ENCODE measurements at regions not wholly inside any gene's neighbourhood (a gene's known extent, or its start where the extent isn't known, plus 50 kb on each side); places are given as distances from the start of the nearest gene placed in this dataset.

GRCh38 chr10:2303169-2303568 lies 565.8 kb upstream of the ADARB2 start:
- TF ChIP-seq POLR2A (IDR thresholded peaks at IDR 0.05) = no peak
- TF ChIP-seq, protein P1, sequence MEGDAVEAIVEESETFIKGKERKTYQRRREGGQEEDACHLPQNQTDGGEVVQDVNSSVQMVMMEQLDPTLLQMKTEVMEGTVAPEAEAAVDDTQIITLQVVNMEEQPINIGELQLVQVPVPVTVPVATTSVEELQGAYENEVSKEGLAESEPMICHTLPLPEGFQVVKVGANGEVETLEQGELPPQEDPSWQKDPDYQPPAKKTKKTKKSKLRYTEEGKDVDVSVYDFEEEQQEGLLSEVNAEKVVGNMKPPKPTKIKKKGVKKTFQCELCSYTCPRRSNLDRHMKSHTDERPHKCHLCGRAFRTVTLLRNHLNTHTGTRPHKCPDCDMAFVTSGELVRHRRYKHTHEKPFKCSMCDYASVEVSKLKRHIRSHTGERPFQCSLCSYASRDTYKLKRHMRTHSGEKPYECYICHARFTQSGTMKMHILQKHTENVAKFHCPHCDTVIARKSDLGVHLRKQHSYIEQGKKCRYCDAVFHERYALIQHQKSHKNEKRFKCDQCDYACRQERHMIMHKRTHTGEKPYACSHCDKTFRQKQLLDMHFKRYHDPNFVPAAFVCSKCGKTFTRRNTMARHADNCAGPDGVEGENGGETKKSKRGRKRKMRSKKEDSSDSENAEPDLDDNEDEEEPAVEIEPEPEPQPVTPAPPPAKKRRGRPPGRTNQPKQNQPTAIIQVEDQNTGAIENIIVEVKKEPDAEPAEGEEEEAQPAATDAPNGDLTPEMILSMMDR (IDR thresholded peaks at IDR 0.05) = no peak
- Histone ChIP-seq H3K9me3 (peaks cover 0 to 5% (median 0%) of the 10 kb centered on the region in 12 donors), H3K36me3 (no peaks in the 10 kb centered on the region), H3K27ac (no peak overlapping the region), H3K4me3 (no peak overlapping the region), H3K4me1 (no peaks in the 10 kb centered on the region), H3K27me3 (no peaks in the 10 kb centered on the region)
- WGBS, 4 donors = 60 to 74% (median 70%) methylated on average over 2 of the region's 2 CpGs
- no peak for DNase-seq
- intact Hi-C loops (cut with DNase I) = no loop called here
- ATAC-seq = no peak

- DNase-seq = no peak
Observed at GRCh38 chr10:2301227-2301626, 563.9 kb upstream of the ADARB2 start.

DNA sequence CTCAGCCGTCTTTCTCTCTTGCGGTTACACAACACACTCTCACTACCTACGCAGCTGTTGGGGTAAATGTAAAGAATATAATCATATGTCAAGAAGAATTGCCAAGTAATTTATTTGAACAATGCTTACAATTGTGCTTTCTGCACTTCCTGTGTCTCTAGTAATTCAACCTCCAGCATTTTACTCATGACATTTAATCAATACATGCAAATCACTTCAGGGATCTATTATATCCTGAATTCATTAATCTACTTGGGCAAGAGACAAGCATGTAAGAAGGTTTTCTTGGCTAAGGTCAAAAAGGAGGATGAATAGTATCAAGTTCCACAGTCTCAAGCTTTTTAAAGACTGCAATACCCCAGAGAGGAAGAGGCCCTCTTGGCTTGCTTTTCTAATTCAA lies 562.9 kb upstream of the ADARB2 start:
- intact Hi-C loops (cut with DNase I) = no loop called here
- 76 to 81% (median 78%) methylated on average over 3 of the region's 3 CpGs for WGBS, 4 donors
- no peak for ATAC-seq
- Histone ChIP-seq H3K9me3 (peaks cover 0 to 5% (median 0%) of the 10 kb centered on the region in 12 donors), H3K36me3 (no peaks in the 10 kb centered on the region), H3K4me1 (no peaks in the 10 kb centered on the region), H3K27me3 (no peaks in the 10 kb centered on the region), H3K4me3 (no peak overlapping the region), H3K27ac (no peak overlapping the region)
- no peak for TF ChIP-seq POLR2A (IDR thresholded peaks at IDR 0.05)
- no peak for DNase-seq

More at GRCh38 chr10:2301227-2301626, 563.9 kb upstream of the ADARB2 start:
- WGBS, 4 donors = 82 to 84% (median 83%) methylated on average over 8 of the region's 8 CpGs
- Histone ChIP-seq H3K9me3 (peaks cover 0 to 5% (median 0%) of the 10 kb centered on the region in 12 donors), H3K4me1 (no peaks in the 10 kb centered on the region), H3K4me3 (no peak overlapping the region), H3K36me3 (no peaks in the 10 kb centered on the region), H3K27ac (no peak overlapping the region), H3K27me3 (no peaks in the 10 kb centered on the region)
- no peak for ATAC-seq
- intact Hi-C loops (cut with DNase I) = no loop called here
- TF ChIP-seq POLR2A (IDR thresholded peaks at IDR 0.05) = no peak
- TF ChIP-seq, protein P1 (IDR thresholded peaks at IDR 0.05) = no peak

GRCh38 chr10:2296179-2296891 lies 559.0 kb upstream of the ADARB2 start:
- H3K27ac ChIP-seq = no peak overlapping the region
- TF ChIP-seq POLR2A (IDR thresholded peaks at IDR 0.05) = no peak
- TF ChIP-seq, protein P1 (IDR thresholded peaks at IDR 0.05) = no peak
- no peaks in the 10 kb centered on the region for H3K4me1 ChIP-seq
- peaks cover 0 to under 1% (median 0%) of the 10 kb centered on the region in 12 donors for H3K9me3 ChIP-seq
- H3K4me3 ChIP-seq = no peak overlapping the region
- DNase-seq = no peak
- H3K36me3 ChIP-seq = no peaks in the 10 kb centered on the region
- 84 to 96% (median 88%) methylated on average over 6 of the region's 6 CpGs for WGBS, 4 donors
- H3K27me3 ChIP-seq = no peaks in the 10 kb centered on the region
- intact Hi-C loops (cut with DNase I) = no loop called here
- ATAC-seq = no peak

DNA sequence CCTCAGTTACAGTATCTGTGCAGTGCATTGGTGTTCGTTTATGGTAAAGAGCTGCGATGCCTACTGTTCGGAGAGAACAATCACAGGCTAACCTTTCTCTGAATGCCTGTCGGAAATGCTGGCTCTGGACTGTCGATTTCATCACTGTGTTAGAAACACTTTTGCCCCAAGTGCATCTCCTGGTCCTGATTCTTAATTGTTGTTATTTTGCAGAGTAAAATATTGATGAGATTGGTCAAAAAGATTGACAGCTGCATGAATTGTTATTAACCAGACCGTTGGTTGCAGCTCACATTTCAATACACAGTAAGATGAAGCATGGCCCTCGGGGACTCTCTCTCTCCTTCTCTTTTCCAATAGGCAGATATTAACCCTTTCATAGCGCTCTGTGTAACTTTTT lies 557.4 kb upstream of the ADARB2 start:
- no peaks in the 10 kb centered on the region for H3K27me3 ChIP-seq
- ATAC-seq = no peak
- 58 to 60% (median 60%) methylated on average over 8 of the region's 8 CpGs for WGBS, 4 donors
- no peaks in the 10 kb centered on the region for H3K36me3 ChIP-seq
- no peak for TF ChIP-seq POLR2A (IDR thresholded peaks at IDR 0.05)
- TF ChIP-seq, protein P1 (IDR thresholded peaks at IDR 0.05) = no peak
- no peak for DNase-seq
- no peak overlapping the region for H3K4me3 ChIP-seq
- H3K4me1 ChIP-seq = no peaks in the 10 kb centered on the region
- intact Hi-C loops (cut with DNase I) = no loop called here
- no peaks in the 10 kb centered on the region for H3K9me3 ChIP-seq
- H3K27ac ChIP-seq = no peak overlapping the region
